ENCODE measurements at regions not wholly inside any gene's neighbourhood (a gene's known extent, or its start where the extent isn't known, plus 50 kb on each side); places are given as distances from the start of the nearest gene placed in this dataset.

GRCh38 chr6:167569041-167569805, 244.3 kb downstream of the TTLL2 start:
- ChIA-PET POLR2A (no interaction called here), CTCF (no interaction called here)
- TF ChIP-seq CTCF (IDR thresholded peaks at IDR 0.05; ENCODE audit: insufficient read depth, low read depth, low read length) = no peak
- H3K27me3 ChIP-seq (ENCODE audit: control insufficient read depth, insufficient read depth, low read length) = no peaks in the 10 kb centered on the region
- no peak for DNase-seq (ENCODE audit: low read depth)
- no peaks in the 10 kb centered on the region for H3K36me3 ChIP-seq (ENCODE audit: control insufficient read depth, insufficient read depth, low read length)
- no peak overlapping the region for H3K4me3 ChIP-seq (ENCODE audit: low read depth, low read length)

GRCh38 chr6:167569879-167570278, 245.0 kb downstream of the TTLL2 start:
- no peaks in the 10 kb centered on the region for H3K36me3 ChIP-seq (ENCODE audit: control insufficient read depth, insufficient read depth, low read length)
- no peak for TF ChIP-seq CTCF (IDR thresholded peaks at IDR 0.05; ENCODE audit: insufficient read depth, low read depth, low read length)
- POLR2A ChIA-PET = no interaction called here
- CTCF ChIA-PET = no interaction called here
- H3K27me3 ChIP-seq (ENCODE audit: control insufficient read depth, insufficient read depth, low read length) = no peaks in the 10 kb centered on the region
- DNase-seq (ENCODE audit: low read depth) = no peak
- H3K4me3 ChIP-seq (ENCODE audit: low read depth, low read length) = no peak overlapping the region

GRCh38 chr6:167570460-167571400, 245.8 kb downstream of the TTLL2 start:
- ChIA-PET CTCF (no interaction called here), POLR2A (no interaction called here)
- Histone ChIP-seq H3K4me3 (ENCODE audit: low read depth, low read length) (no peak overlapping the region), H3K36me3 (ENCODE audit: control insufficient read depth, insufficient read depth, low read length) (no peaks in the 10 kb centered on the region), H3K27me3 (ENCODE audit: control insufficient read depth, insufficient read depth, low read length) (no peaks in the 10 kb centered on the region)
- DNase-seq (ENCODE audit: low read depth) = no peak
- no peak for TF ChIP-seq CTCF (IDR thresholded peaks at IDR 0.05; ENCODE audit: insufficient read depth, low read depth, low read length)

- ChIA-PET POLR2A (no interaction called here), CTCF (no interaction called here)
- no peak for DNase-seq (ENCODE audit: low read depth)
- TF ChIP-seq CTCF (IDR thresholded peaks at IDR 0.05; ENCODE audit: insufficient read depth, low read depth, low read length) = no peak
- Histone ChIP-seq H3K4me3 (ENCODE audit: low read depth, low read length) (no peak overlapping the region), H3K27me3 (ENCODE audit: control insufficient read depth, insufficient read depth, low read length) (no peaks in the 10 kb centered on the region), H3K36me3 (ENCODE audit: control insufficient read depth, insufficient read depth, low read length) (no peaks in the 10 kb centered on the region)
Measured at GRCh38 chr6:167571550-167571949, 246.7 kb downstream of the TTLL2 start.

- ChIA-PET CTCF (no interaction called here), POLR2A (no interaction called here)
- no peak for TF ChIP-seq CTCF (IDR thresholded peaks at IDR 0.05; ENCODE audit: insufficient read depth, low read depth, low read length)
- no peaks in the 10 kb centered on the region for H3K27me3 ChIP-seq (ENCODE audit: control insufficient read depth, insufficient read depth, low read length)
- DNase-seq (ENCODE audit: low read depth) = no peak
- no peaks in the 10 kb centered on the region for H3K36me3 ChIP-seq (ENCODE audit: control insufficient read depth, insufficient read depth, low read length)
- H3K4me3 ChIP-seq (ENCODE audit: low read depth, low read length) = no peak overlapping the region
Measured at GRCh38 chr6:167572106-167572505, 247.2 kb downstream of the TTLL2 start.
